GM18517 (cell line): ENCODE measurements at regions not wholly inside any gene's neighbourhood (a gene's known extent, or its start where the extent isn't known, plus 50 kb on each side); places are given as distances from the start of the nearest gene placed in this dataset.
"Not testable (repeated sequence)": the region's sequence is repeated elsewhere in the genome, so short reads cannot be mapped to it uniquely, and the experiment has no call there.

ENCODE experiments used
- ATAC-seq: cut with Tn5 transposase; IDR thresholded peaks from one replicate; pipeline ENCODE4 v1.9.1; 2021; ENCODE audit warnings: mild to moderate bottlenecking, moderate library complexity; ENCODE audit not compliant: unreplicated experiment

GRCh38 chr14:87734577-87735360 lies 258.2 kb downstream of the GALC start:
- not testable (repeated sequence) for ATAC-seq

GRCh38 chr14:87733115-87733514 lies 259.9 kb downstream of the GALC start:
- not testable (repeated sequence) for ATAC-seq

- no peak for ATAC-seq
These were observed 260.4 kb downstream of the GALC start for GRCh38 chr14:87732562-87732961.

GRCh38 chr14:87725318-87725717 lies 267.7 kb downstream of the GALC start:
- no peak for ATAC-seq

- ATAC-seq, result no peak
These were observed 280.4 kb downstream of the GALC start for GRCh38 chr14:87712396-87713090.

- no peak for ATAC-seq
These were observed 287.5 kb downstream of the GALC start for GRCh38 chr14:87705439-87705896.

GRCh38 chr14:87698481-87698880 lies 294.5 kb downstream of the GALC start:
- ATAC-seq, result no peak

- ATAC-seq, result no peak
These were observed 296.5 kb downstream of the GALC start for GRCh38 chr14:87696485-87696884.

GRCh38 chr14:87691042-87691881 lies 301.7 kb downstream of the GALC start:
- no peak for ATAC-seq

- ATAC-seq, result no peak
These were observed 302.8 kb downstream of the GALC start for GRCh38 chr14:87690076-87690613.

GRCh38 chr14:87688524-87688923 lies 304.5 kb downstream of the GALC start:
- no peak for ATAC-seq

- no peak for ATAC-seq
These were observed 305.6 kb downstream of the GALC start for GRCh38 chr14:87687420-87687819.

- no peak for ATAC-seq
These were observed 306.2 kb downstream of the GALC start for GRCh38 chr14:87686746-87687145.

- ATAC-seq, result no peak
These were observed 313.1 kb downstream of the GALC start for GRCh38 chr14:87679866-87680265.

- ATAC-seq, result no peak
These were observed 314.4 kb downstream of the GALC start for GRCh38 chr14:87678624-87679023.

GRCh38 chr14:87676814-87677437 lies 316.1 kb downstream of the GALC start:
- ATAC-seq, result no peak

- no peak for ATAC-seq
These were observed 325.3 kb downstream of the GALC start for GRCh38 chr14:87667659-87668058.

GRCh38 chr14:87656315-87656714 lies 336.7 kb downstream of the GALC start:
- no peak for ATAC-seq

- no peak for ATAC-seq
These were observed 340.7 kb downstream of the GALC start for GRCh38 chr14:87652278-87652677.

GRCh38 chr14:87644689-87645088 lies 348.3 kb downstream of the GALC start:
- no peak for ATAC-seq

GRCh38 chr14:87643005-87643404 lies 350.0 kb downstream of the GALC start:
- no peak for ATAC-seq
